Lower lobe of right lung (tissue), 2 donors: ENCODE measurements at regions not wholly inside any gene's neighbourhood (a gene's known extent, or its start where the extent isn't known, plus 50 kb on each side); places are given as distances from the start of the nearest gene placed in this dataset.
"Not testable (repeated sequence)": the region's sequence is repeated elsewhere in the genome, so short reads cannot be mapped to it uniquely, and the experiment has no call there.

Experiments used
- ATAC-seq, 2 donors: fragments of 200-7000 bp; cut with Tn5 transposase; one replicate each; pipeline ENCODE4 v1.9.1; 2020 to 2022; ENCODE audit warnings: mild to moderate bottlenecking in 2 of 2, moderate library complexity in 2 of 2
- DNase-seq: peaks from one replicate; pipeline ENCODE4 v3.0.0-alpha.2; 2020
- H3K27ac ChIP-seq: fragments of 200-600 bp; one replicate; pipeline ENCODE4 v1.8.0; 2022
- H3K27me3 ChIP-seq: fragments of 200-600 bp; one replicate; pipeline ENCODE4 v1.8.0; 2022; ENCODE audit warnings: low read depth
- H3K36me3 ChIP-seq: fragments of 200-600 bp; one replicate; pipeline ENCODE4 v1.8.0; 2022; ENCODE audit warnings: mild to moderate bottlenecking
- H3K4me1 ChIP-seq: fragments of 200-600 bp; one replicate; pipeline ENCODE4 v1.8.0; 2022
- H3K4me3 ChIP-seq: fragments of 200-600 bp; one replicate; pipeline ENCODE4 v1.8.0; 2022; ENCODE audit warnings: mild to moderate bottlenecking
- H3K9me3 ChIP-seq: fragments of 200-600 bp; one replicate; pipeline ENCODE4 v1.8.0; 2022
- intact Hi-C: fragments of 100-400 bp; cut with DNase I; formaldehyde crosslinking; loops from one replicate; pipeline ENCODE4 v1.11.0; 2022
- donor health status: DM: no; HTN: yes; CAD: no; lungs with severe emphysema.

GRCh38 chr1:196366-196765, 255.1 kb downstream of the OR4F29 start:
- H3K4me3 ChIP-seq, H3K27me3 ChIP-seq, DNase-seq, H3K36me3 ChIP-seq, ATAC-seq, H3K9me3 ChIP-seq, H3K4me1 ChIP-seq, H3K27ac ChIP-seq, intact Hi-C loops: not testable (repeated sequence)

- Histone ChIP-seq H3K36me3 (peaks cover 11% of the 10 kb centered on the region), H3K27ac (peak overlapping the region; percentile 49)
- ATAC-seq, H3K27me3 ChIP-seq, H3K4me3 ChIP-seq, intact Hi-C loops, H3K9me3 ChIP-seq, H3K4me1 ChIP-seq: not testable (repeated sequence)
- DNase-seq = peak; percentile 47
These were observed 260.0 kb downstream of the OR4F29 start for GRCh38 chr1:191296-192049.

- DNase-seq, intact Hi-C loops: not testable (repeated sequence)
These were observed 260.8 kb downstream of the OR4F29 start for GRCh38 chr1:190678-191077.

GRCh38 chr1:189915-190314, 261.6 kb downstream of the OR4F29 start:
- H3K27ac ChIP-seq, ATAC-seq, H3K4me1 ChIP-seq, intact Hi-C loops, H3K4me3 ChIP-seq, H3K9me3 ChIP-seq, H3K27me3 ChIP-seq: not testable (repeated sequence)
- H3K36me3 ChIP-seq = peaks cover 12% of the 10 kb centered on the region
- peak; percentile 9 for DNase-seq

More at GRCh38 chr1:190678-191077, 260.8 kb downstream of the OR4F29 start:
- not testable (repeated sequence) for H3K9me3 ChIP-seq, H3K4me3 ChIP-seq, H3K27ac ChIP-seq, ATAC-seq, H3K4me1 ChIP-seq, H3K27me3 ChIP-seq
- H3K36me3 ChIP-seq = peaks cover 12% of the 10 kb centered on the region

- DNase-seq, ATAC-seq, H3K27ac ChIP-seq, H3K4me1 ChIP-seq, H3K4me3 ChIP-seq, H3K9me3 ChIP-seq, intact Hi-C loops, H3K27me3 ChIP-seq: not testable (repeated sequence)
- H3K36me3 ChIP-seq = peaks cover 12% of the 10 kb centered on the region
These were observed 262.2 kb downstream of the OR4F29 start for GRCh38 chr1:189270-189669.

GRCh38 chr1:187298-187697, 264.2 kb downstream of the OR4F29 start:
- H3K4me3 ChIP-seq = not testable (repeated sequence)
- peak; percentile 6 for DNase-seq

GRCh38 chr1:186691-187131, 264.8 kb downstream of the OR4F29 start:
- H3K9me3 ChIP-seq, H3K27me3 ChIP-seq, H3K27ac ChIP-seq, H3K4me3 ChIP-seq, intact Hi-C loops, H3K4me1 ChIP-seq, ATAC-seq: not testable (repeated sequence)
- peak; percentile 5 for DNase-seq
- H3K36me3 ChIP-seq = peaks cover 12% of the 10 kb centered on the region

More at GRCh38 chr1:187298-187697, 264.2 kb downstream of the OR4F29 start:
- H3K9me3 ChIP-seq, H3K4me1 ChIP-seq, intact Hi-C loops, H3K27ac ChIP-seq, ATAC-seq, H3K27me3 ChIP-seq: not testable (repeated sequence)
- H3K36me3 ChIP-seq = peaks cover 12% of the 10 kb centered on the region

GRCh38 chr1:186223-186622, 265.3 kb downstream of the OR4F29 start:
- H3K9me3 ChIP-seq, H3K4me3 ChIP-seq, H3K36me3 ChIP-seq, ATAC-seq, H3K27ac ChIP-seq, intact Hi-C loops, H3K27me3 ChIP-seq, H3K4me1 ChIP-seq: not testable (repeated sequence)
- peak; percentile 18 for DNase-seq

GRCh38 chr1:185526-185925, 266.0 kb downstream of the OR4F29 start:
- H3K4me1 ChIP-seq, H3K9me3 ChIP-seq, intact Hi-C loops, ATAC-seq, H3K4me3 ChIP-seq, H3K27me3 ChIP-seq, H3K36me3 ChIP-seq, H3K27ac ChIP-seq: not testable (repeated sequence)
- DNase-seq = peak; percentile 15

GRCh38 chr1:184336-184686, 267.2 kb downstream of the OR4F29 start:
- H3K36me3 ChIP-seq, H3K4me3 ChIP-seq, H3K27ac ChIP-seq, H3K27me3 ChIP-seq, ATAC-seq, intact Hi-C loops, H3K9me3 ChIP-seq, H3K4me1 ChIP-seq: not testable (repeated sequence)
- DNase-seq = peak; percentile 29

- ATAC-seq, H3K27me3 ChIP-seq, H3K36me3 ChIP-seq, H3K27ac ChIP-seq, intact Hi-C loops, H3K4me1 ChIP-seq, H3K4me3 ChIP-seq, H3K9me3 ChIP-seq: not testable (repeated sequence)
- peak; percentile 35 for DNase-seq
These were observed 267.7 kb downstream of the OR4F29 start for GRCh38 chr1:183620-184335.

- H3K4me1 ChIP-seq, H3K36me3 ChIP-seq, ATAC-seq, H3K27ac ChIP-seq, intact Hi-C loops, H3K9me3 ChIP-seq, H3K27me3 ChIP-seq, H3K4me3 ChIP-seq: not testable (repeated sequence)
- peak; percentile 31 for DNase-seq
These were observed 268.4 kb downstream of the OR4F29 start for GRCh38 chr1:183081-183480.

- H3K4me1 ChIP-seq, H3K27me3 ChIP-seq, ATAC-seq, H3K36me3 ChIP-seq, H3K4me3 ChIP-seq, H3K27ac ChIP-seq, intact Hi-C loops, H3K9me3 ChIP-seq: not testable (repeated sequence)
- peak; percentile 3 for DNase-seq
These were observed 268.8 kb downstream of the OR4F29 start for GRCh38 chr1:182631-183030.
